IMR-90 (cell line): ENCODE measurements at regions not wholly inside any gene's neighbourhood (a gene's known extent, or its start where the extent isn't known, plus 50 kb on each side); places are given as distances from the start of the nearest gene placed in this dataset.

ENCODE experiments used
- ATAC-seq: fragments of 200-7000 bp; cut with Tn5 transposase; 2 replicates; pipeline ENCODE4 v1.9.1; 2020; ENCODE audit warnings: low read depth, mild to moderate bottlenecking, moderate library complexity
- BruUV-seq: library from RNA; stranded (reverse); fragments of 400-500 nt; replicated peaks from 2 replicates; lab custom pipeline; 2021; lab: Mats Ljungman, UMichigan
- CTCF ChIA-PET: fragments of 300-600 bp; formaldehyde crosslinking; extraction: SDS; loops from one replicate; lab custom pipeline; 2021; ENCODE audit warnings: antibody characterized with exemption; lab: Yijun Ruan, JAX
- POLR2A ChIA-PET: fragments of 300-600 bp; sonication (Branson Sonifier 250); formaldehyde crosslinking; loops from one replicate; lab custom pipeline; 2022; ENCODE audit warnings: antibody characterized with exemption; ENCODE audit not compliant: unreplicated experiment; lab: Charles Lee
- DNase-seq: peaks from one replicate; pipeline ENCODE4 v3.0.0; 2013
- H2AFZ ChIP-seq: replicated peaks from 2 replicates; pipeline ENCODE3; 2013; ENCODE audit warnings: low read length, mild to moderate bottlenecking; ENCODE audit not compliant: poor library complexity
- H2AK5ac ChIP-seq: 2 replicates; pipeline ENCODE4 v1.6.1; 2013; ENCODE audit warnings: low read depth, low read length, inconsistent platforms
- H2AK9ac ChIP-seq: replicated peaks from 2 replicates; pipeline ENCODE3; 2013; ENCODE audit warnings: mild to moderate bottlenecking, low read depth, low read length, moderate library complexity; ENCODE audit not compliant: poor library complexity
- H2BK120ac ChIP-seq: 2 replicates; pipeline ENCODE4 v1.6.1; 2013; ENCODE audit warnings: low read depth, low read length, inconsistent platforms
- H2BK15ac ChIP-seq: 3 replicates; pipeline ENCODE4 v1.6.1; 2013; ENCODE audit warnings: low read depth, low read length, inconsistent platforms
- H2BK20ac ChIP-seq: 2 replicates; pipeline ENCODE4 v1.6.1; 2013; ENCODE audit warnings: low read depth, mild to moderate bottlenecking, inconsistent platforms, low read length, moderate library complexity
- H2BK5ac ChIP-seq: 2 replicates; pipeline ENCODE4 v1.6.1; 2013; ENCODE audit warnings: mild to moderate bottlenecking, low read depth, low read length, inconsistent platforms; ENCODE audit not compliant: poor library complexity, severe bottlenecking
- H3K14ac ChIP-seq: replicated peaks from 2 replicates; pipeline ENCODE4 v1.6.1; 2013; ENCODE audit warnings: low read depth, low read length, inconsistent platforms
- H3K18ac ChIP-seq: 2 replicates; pipeline ENCODE4 v1.6.1; 2013; ENCODE audit warnings: low read depth, low read length, control low read depth
- H3K23ac ChIP-seq: 2 replicates; pipeline ENCODE4 v1.6.1; 2013; ENCODE audit warnings: low read depth, low read length, inconsistent platforms
- H3K27ac ChIP-seq: 2 replicates; pipeline ENCODE4 v1.5.1; 2013; ENCODE audit warnings: mild to moderate bottlenecking, control low read depth, low read length; ENCODE audit not compliant: insufficient read depth
- H3K27me3 ChIP-seq: 2 replicates; pipeline ENCODE4 v1.6.1; 2013; ENCODE audit warnings: low read length; ENCODE audit not compliant: control insufficient read depth, insufficient read depth
- H3K36me3 ChIP-seq: 2 replicates; pipeline ENCODE4 v1.6.1; 2013; ENCODE audit warnings: low read length, mixed read lengths; ENCODE audit not compliant: control insufficient read depth, insufficient read depth
- H3K4ac ChIP-seq: 2 replicates; pipeline ENCODE4 v1.6.1; 2013; ENCODE audit warnings: low read depth, low read length, inconsistent platforms
- H3K4me1 ChIP-seq: 2 replicates; pipeline ENCODE4 v1.6.1; 2013; ENCODE audit warnings: low read length, mixed read lengths; ENCODE audit not compliant: control insufficient read depth, insufficient read depth
- H3K4me2 ChIP-seq: 2 replicates; pipeline ENCODE4 v1.6.1; 2013; ENCODE audit warnings: low read depth, mild to moderate bottlenecking, control low read depth, low read length, moderate library complexity
- H3K4me3 ChIP-seq: 2 replicates; pipeline ENCODE4 v1.5.1; 2013; ENCODE audit warnings: low read depth, mild to moderate bottlenecking, control low read depth, low read length, moderate library complexity; ENCODE audit not compliant: insufficient read depth
- H3K56ac ChIP-seq: 2 replicates; pipeline ENCODE4 v1.6.1; 2013; ENCODE audit warnings: low read length, inconsistent platforms; ENCODE audit not compliant: insufficient read depth; ENCODE audit errors: extremely low read depth
- H3K79me1 ChIP-seq, 2 experiments: 2 replicates each; pipeline ENCODE4 v1.6.1; 2013; ENCODE audit warnings: low read length in 2 of 2, inconsistent platforms in 1 of 2, low read depth in 1 of 2
- H3K9ac ChIP-seq: 2 replicates; pipeline ENCODE4 v1.6.1; 2013; ENCODE audit warnings: low read depth, low read length, control low read depth
- H3K9me1 ChIP-seq: 2 replicates; pipeline ENCODE4 v1.6.1; 2013; ENCODE audit warnings: low read length, inconsistent platforms; ENCODE audit not compliant: insufficient read depth
- H3K9me3 ChIP-seq: 2 replicates; pipeline ENCODE4 v1.6.1; 2013; ENCODE audit warnings: low read length; ENCODE audit not compliant: control insufficient read depth, insufficient read depth
- H4K20me1 ChIP-seq: 2 replicates; pipeline ENCODE4 v1.6.1; 2013; ENCODE audit warnings: low read length, inconsistent platforms; ENCODE audit not compliant: insufficient read depth
- H4K5ac ChIP-seq: 2 replicates; pipeline ENCODE4 v1.6.1; 2013; ENCODE audit warnings: mild to moderate bottlenecking, low read depth, low read length, control low read depth
- H4K8ac ChIP-seq, 2 experiments: 2 replicates each; pipeline ENCODE4 v1.6.1; 2013; ENCODE audit warnings: low read depth in 2 of 2, low read length in 2 of 2, control low read depth in 1 of 2, inconsistent platforms in 1 of 2
- H4K91ac ChIP-seq: 2 replicates; pipeline ENCODE4 v1.6.1; 2013; ENCODE audit warnings: low read depth, low read length, inconsistent platforms; ENCODE audit not compliant: insufficient read depth
- CEBPB ChIP-seq: IDR thresholded peaks from 2 replicates; pipeline ENCODE4 v1.6.1; 2012; ENCODE audit warnings: low read depth, low read length, improper control_type of control experiment
- FOS ChIP-seq: fragments of 150-350 bp; IDR thresholded peaks from 2 replicates; pipeline ENCODE4 v1.6.1; 2016; ENCODE audit warnings: low read depth, low read length
- MXI1 ChIP-seq: IDR thresholded peaks from 2 replicates; pipeline ENCODE4 v1.6.1; 2012; ENCODE audit warnings: low read depth, mild to moderate bottlenecking, low read length, moderate library complexity, borderline replicate concordance
- WGBS, 2 experiments: methylation state at CpG; one replicate each; pipeline versions ENCODE4 v1.1.5 to v1.1.7; 2013; ENCODE audit warnings: missing lambda C conversion rate in 2 of 2; ENCODE audit not compliant: insufficient read length in 1 of 2; ENCODE audit errors: extremely low coverage in 2 of 2; 5-methylcytosine and 5-hydroxymethylcytosine counted together
- dilution Hi-C: fragments of 300-500 bp; cut with HindIII; formaldehyde crosslinking; loops from one replicate; pipeline ENCODE4 v1.14.3; 2018; ENCODE audit warnings: low sequenced_read_pairs; ENCODE audit not compliant: unreplicated experiment
- in situ Hi-C: fragments of 300-500 bp; cut with MboI; formaldehyde crosslinking; loops from 3 replicates; pipeline ENCODE4 v1.14.3; 2019; ENCODE audit warnings: low sequenced_read_pairs, inconsistent platforms, mixed read lengths
- intact Hi-C: fragments of 100-400 bp; cut with micrococcal nuclease; formaldehyde crosslinking; loops from 2 replicates; pipeline ENCODE4 v1.10.0; 2022

DNA sequence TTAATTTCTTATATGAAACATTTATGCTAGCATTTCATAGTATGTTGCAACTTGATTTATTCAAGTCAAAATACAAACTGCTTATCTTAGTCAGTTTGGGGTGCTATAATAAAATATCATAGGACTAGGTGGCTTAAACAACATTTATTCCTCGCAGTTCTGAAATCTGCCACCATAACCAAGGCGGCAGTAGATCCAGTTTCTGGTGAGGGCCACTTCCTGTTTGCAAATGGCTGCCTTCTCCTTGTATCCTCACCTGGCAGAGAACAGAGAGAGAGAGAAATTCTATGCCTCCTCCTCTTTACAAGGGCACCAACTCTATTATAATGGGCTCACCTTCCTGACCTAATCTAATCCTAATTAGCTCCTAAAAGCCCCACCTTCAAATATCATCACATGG, 76.1 kb upstream of the RGS2 start:
- H2AK5ac ChIP-seq = no peak overlapping the region
- no peak overlapping the region for H3K9ac ChIP-seq
- TF ChIP-seq CEBPB = no peak
- TF ChIP-seq FOS = no peak
- TF ChIP-seq MXI1 = no peak
- ATAC-seq (no peak), DNase-seq (no peak)
- H2AFZ ChIP-seq = no peak overlapping the region
- no peak overlapping the region for H3K56ac ChIP-seq
- no peaks in the 10 kb centered on the region for H3K79me1 ChIP-seq
- H3K4ac ChIP-seq = no peak overlapping the region
- no peak overlapping the region for H2BK20ac ChIP-seq
- dilution Hi-C loops = no loop called here
- H3K27me3 ChIP-seq = no peaks in the 10 kb centered on the region
- H2BK15ac ChIP-seq = no peak overlapping the region
- H3K9me1 ChIP-seq = no peaks in the 10 kb centered on the region
- H3K27ac ChIP-seq = no peak overlapping the region
- in situ Hi-C loops = no loop called here
- BruUV-seq = no TSS peak
- intact Hi-C loops = no loop called here
- no peak overlapping the region for H4K5ac ChIP-seq
- H3K4me2 ChIP-seq = no peak overlapping the region
- no peaks in the 10 kb centered on the region for H4K20me1 ChIP-seq
- ChIA-PET CTCF (no interaction called here), POLR2A (no interaction called here)
- H3K9me3 ChIP-seq = no peaks in the 10 kb centered on the region
- H3K4me3 ChIP-seq = no peak overlapping the region
- H3K4me1 ChIP-seq = peaks cover 2% of the 10 kb centered on the region; the same call in 1 of the 2 replicates
- H3K14ac ChIP-seq = no peak overlapping the region
- no CpG with 5 or more reads among the region's 2 CpGs for WGBS, 2 experiments
- no peak overlapping the region for H4K8ac ChIP-seq
- no peak overlapping the region for H2BK5ac ChIP-seq
- no peak overlapping the region for H2BK120ac ChIP-seq
- no peaks in the 10 kb centered on the region for H3K36me3 ChIP-seq
- H3K18ac ChIP-seq = no peak overlapping the region
- no peak overlapping the region for H4K91ac ChIP-seq
- no peak overlapping the region for H2AK9ac ChIP-seq
- H3K23ac ChIP-seq = no peak overlapping the region
